ENCODE measurements at regions not wholly inside any gene's neighbourhood (a gene's known extent, or its start where the extent isn't known, plus 50 kb on each side); places are given as distances from the start of the nearest gene placed in this dataset.

GRCh38 chr4:177692907-177693306 is 250.7 kb upstream of the AGA start:
- no peak overlapping the region for H3K27ac ChIP-seq
- 54 to 79% (median 70%) methylated on average over 1 of the region's 1 CpG for WGBS, 5 donors
- TF ChIP-seq POLR2AphosphoS5 (IDR thresholded peaks at IDR 0.05) (no peak), POLR2A (IDR thresholded peaks at IDR 0.05) (no peak), CTCF (IDR thresholded peaks at IDR 0.05 in 8 of 11, conservative IDR thresholded peaks at IDR 0.05 in 3 of 11) (no peak)
- no peaks in the 10 kb centered on the region for H3K4me1 ChIP-seq
- H3K9me3 ChIP-seq: no peaks in the 10 kb centered on the region
- H3K27me3 ChIP-seq (replicated peaks in 1 of 7): no peaks in the 10 kb centered on the region
- no peak for DNase-seq
- intact Hi-C loops (cut with DNase I; ENCODE audit: low total_unique reads): no loop called here
- H3K4me3 ChIP-seq: no peak overlapping the region
- no peaks in the 10 kb centered on the region for H3K36me3 ChIP-seq

- 52 to 76% (median 67%) methylated on average over 8 of the region's 8 CpGs for WGBS, 5 donors
- DNase-seq: no peak
Observed at GRCh38 chr4:177696438-177696966, 254.3 kb upstream of the AGA start.

GRCh38 chr4:177699365-177700213 is 257.4 kb upstream of the AGA start:
- DNase-seq: no peak
- H3K4me3 ChIP-seq: no peak overlapping the region
- no peaks in the 10 kb centered on the region for H3K27me3 ChIP-seq (replicated peaks in 1 of 7)
- intact Hi-C loops (cut with DNase I; ENCODE audit: low total_unique reads): no loop called here
- peaks cover 0 to 13% (median 0%) of the 10 kb centered on the region in 8 donors for H3K9me3 ChIP-seq
- no peaks in the 10 kb centered on the region for H3K4me1 ChIP-seq
- TF ChIP-seq CTCF (IDR thresholded peaks at IDR 0.05 in 8 of 11, conservative IDR thresholded peaks at IDR 0.05 in 3 of 11) (no peak), POLR2A (IDR thresholded peaks at IDR 0.05) (no peak), POLR2AphosphoS5 (IDR thresholded peaks at IDR 0.05) (no peak)
- no peak overlapping the region for H3K27ac ChIP-seq
- no peaks in the 10 kb centered on the region for H3K36me3 ChIP-seq
- WGBS, 5 donors: 57 to 90% (median 72%) methylated on average over 5 of the region's 5 CpGs

More at GRCh38 chr4:177696438-177696966, 254.3 kb upstream of the AGA start:
- TF ChIP-seq CTCF (IDR thresholded peaks at IDR 0.05 in 8 of 11, conservative IDR thresholded peaks at IDR 0.05 in 3 of 11) (no peak), POLR2A (IDR thresholded peaks at IDR 0.05) (no peak), POLR2AphosphoS5 (IDR thresholded peaks at IDR 0.05) (no peak)
- Histone ChIP-seq H3K36me3 (no peaks in the 10 kb centered on the region), H3K4me3 (no peak overlapping the region), H3K27me3 (replicated peaks in 1 of 7) (no peaks in the 10 kb centered on the region), H3K27ac (no peak overlapping the region), H3K4me1 (no peaks in the 10 kb centered on the region), H3K9me3 (peaks cover 0 to 1% (median 0%) of the 10 kb centered on the region in 8 donors)
- intact Hi-C loops (cut with DNase I; ENCODE audit: low total_unique reads): no loop called here

GRCh38 chr4:177706916-177707315 is 264.7 kb upstream of the AGA start:
- H3K4me3 ChIP-seq: no peak overlapping the region
- intact Hi-C loops (cut with DNase I; ENCODE audit: low total_unique reads): no loop called here
- 84 to 94% (median 92%) methylated on average over 2 of the region's 2 CpGs for WGBS, 5 donors
- peaks cover 0 to 9% (median 0%) of the 10 kb centered on the region in 8 donors for H3K9me3 ChIP-seq
- H3K36me3 ChIP-seq: no peaks in the 10 kb centered on the region
- H3K27me3 ChIP-seq (replicated peaks in 1 of 7): no peaks in the 10 kb centered on the region
- no peaks in the 10 kb centered on the region for H3K4me1 ChIP-seq
- DNase-seq: no peak
- TF ChIP-seq CTCF (IDR thresholded peaks at IDR 0.05 in 8 of 11, conservative IDR thresholded peaks at IDR 0.05 in 3 of 11) (no peak), POLR2A (IDR thresholded peaks at IDR 0.05) (no peak), POLR2AphosphoS5 (IDR thresholded peaks at IDR 0.05) (no peak)
- H3K27ac ChIP-seq: no peak overlapping the region
